H1 (cell line): ENCODE measurements at regions not wholly inside any gene's neighbourhood (a gene's known extent, or its start where the extent isn't known, plus 50 kb on each side); places are given as distances from the start of the nearest gene placed in this dataset.

ENCODE experiments used
- CTCF ChIA-PET: fragments of 300-600 bp; sonication (Branson Sonifier 250); formaldehyde crosslinking; loops from one replicate; lab custom pipeline; 2021; ENCODE audit not compliant: partially characterized antibody; lab: Charles Lee
- POLR2A ChIA-PET: fragments of 300-600 bp; sonication (Branson Sonifier 250); formaldehyde crosslinking; loops from one replicate; lab custom pipeline; 2021; ENCODE audit warnings: inconsistent platforms; ENCODE audit not compliant: partially characterized antibody; lab: Charles Lee
- DNase-seq, 2 experiments: peaks; one replicate each; pipeline versions ENCODE4 v3.0.0 to v3.0.0-alpha.2; 2010 to 2022; ENCODE audit warnings: low spot score in 2 of 2, low read depth in 1 of 2, mixed read lengths in 1 of 2
- FAIRE-seq: peaks from 2 replicates; lab custom pipeline; 2011; peaks lifted over from hg19 to GRCh38; lab: Jason Lieb, UNC
- H2AFZ ChIP-seq: 2 replicates; pipeline ENCODE4 v1.8.1; 2012; ENCODE audit warnings: low read length, inconsistent platforms
- H2AK5ac ChIP-seq: 2 replicates; pipeline ENCODE4 v1.6.1; 2013; ENCODE audit warnings: low read depth, low read length
- H2BK120ac ChIP-seq: replicated peaks from 2 replicates; pipeline ENCODE3; 2013; ENCODE audit warnings: low read depth, low read length, inconsistent platforms
- H2BK12ac ChIP-seq: 2 replicates; pipeline ENCODE4 v1.6.1; 2013; ENCODE audit warnings: low read depth, low read length
- H2BK15ac ChIP-seq: 2 replicates; pipeline ENCODE4 v1.6.1; 2013; ENCODE audit warnings: low read length
- H2BK20ac ChIP-seq: 2 replicates; pipeline ENCODE4 v1.6.1; 2013; ENCODE audit warnings: low read length
- H2BK5ac ChIP-seq: 2 replicates; pipeline ENCODE4 v1.6.1; 2013; ENCODE audit warnings: low read depth, low read length
- H3K14ac ChIP-seq: 2 replicates; pipeline ENCODE4 v1.6.1; 2013; ENCODE audit warnings: inconsistent platforms; ENCODE audit not compliant: insufficient read length
- H3K18ac ChIP-seq: 2 replicates; pipeline ENCODE4 v1.6.1; 2013; ENCODE audit warnings: low read length; ENCODE audit errors: extremely low read depth
- H3K23ac ChIP-seq: 2 replicates; pipeline ENCODE4 v1.6.1; 2013; ENCODE audit warnings: inconsistent platforms; ENCODE audit not compliant: insufficient read length
- H3K23me2 ChIP-seq: 2 replicates; pipeline ENCODE4 v1.6.1; 2013; ENCODE audit warnings: low read depth, low read length
- H3K27ac ChIP-seq: 2 replicates; pipeline ENCODE4 v1.6.1; 2011; ENCODE audit warnings: low read depth, low read length, inconsistent platforms
- H3K27me3 ChIP-seq, 4 experiments: replicated peaks in 1 of 4; 1 replicate in 1 of 4; 2 replicates in 3 of 4; pipeline versions ENCODE4 v1.6.1 to v1.8.1; 2011 to 2013; ENCODE audit warnings: low read length in 3 of 4, mild to moderate bottlenecking in 3 of 4, inconsistent platforms in 2 of 4, mixed read lengths in 2 of 4, moderate library complexity in 1 of 4; ENCODE audit not compliant: control insufficient read depth in 3 of 4, insufficient read depth in 3 of 4; ENCODE audit errors: extremely low read depth in 1 of 4
- H3K36me3 ChIP-seq, 4 experiments: 2 replicates each; pipeline versions ENCODE4 v1.6.1 to v1.8.1; 2011 to 2013; ENCODE audit warnings: mild to moderate bottlenecking in 4 of 4, low read length in 3 of 4, moderate library complexity in 2 of 4, control low read depth in 1 of 4, inconsistent platforms in 1 of 4; ENCODE audit not compliant: insufficient read depth in 4 of 4, control insufficient read depth in 2 of 4
- H3K4ac ChIP-seq: replicated peaks from 2 replicates; pipeline ENCODE3; 2013; ENCODE audit warnings: low read length, low read depth, mixed read lengths, inconsistent platforms; ENCODE audit not compliant: insufficient read length
- H3K4me1 ChIP-seq, 4 experiments: replicated peaks in 1 of 4; 1 replicate in 1 of 4; 2 replicates in 3 of 4; pipeline versions ENCODE4 v1.6.1 to v1.8.1; 2011 to 2013; ENCODE audit warnings: low read length in 3 of 4, inconsistent platforms in 2 of 4, mixed read lengths in 1 of 4; ENCODE audit not compliant: insufficient read depth in 4 of 4, control insufficient read depth in 3 of 4
- H3K4me2 ChIP-seq, 2 experiments: 2 replicates each; pipeline versions ENCODE4 v1.6.1 to v1.8.1; 2011 to 2013; ENCODE audit warnings: low read depth in 2 of 2, low read length in 2 of 2, control low read depth in 1 of 2, inconsistent platforms in 1 of 2, mild to moderate bottlenecking in 1 of 2; ENCODE audit not compliant: insufficient read depth in 1 of 2
- H3K4me3 ChIP-seq, 4 experiments: fragments of 200-600, 300-600 bp in 1 of 4; sonication (generic), shearing (Covaris generic), sonication (Bioruptor Twin) in 1 of 4; 2 replicates each; pipeline versions ENCODE4 v1.5.1 to v1.8.1; 2011 to 2016; ENCODE audit warnings: low read length in 4 of 4, low read depth in 3 of 4, control low read depth in 2 of 4, inconsistent platforms in 2 of 4, mild to moderate bottlenecking in 2 of 4, mixed read lengths in 1 of 4, moderate library complexity in 1 of 4; ENCODE audit not compliant: insufficient read depth in 2 of 4; ENCODE audit errors: extremely low read depth in 1 of 4
- H3K56ac ChIP-seq: replicated peaks from 2 replicates; pipeline ENCODE3; 2013; ENCODE audit warnings: low read depth, mild to moderate bottlenecking, mixed read lengths, low read length, inconsistent platforms; ENCODE audit not compliant: insufficient read length
- H3K79me1 ChIP-seq: 2 replicates; pipeline ENCODE4 v1.6.1; 2013; ENCODE audit warnings: low read depth, low read length, control low read depth
- H3K79me2 ChIP-seq, 2 experiments: 2 replicates each; pipeline versions ENCODE4 v1.6.1 to v1.8.1; 2012 to 2013; ENCODE audit warnings: low read length in 2 of 2, mild to moderate bottlenecking in 2 of 2, inconsistent platforms in 1 of 2; ENCODE audit not compliant: insufficient read depth in 2 of 2, control insufficient read depth in 1 of 2
- H3K9ac ChIP-seq, 4 experiments: replicated peaks in 1 of 4; 1 replicate in 1 of 4; 2 replicates in 3 of 4; pipeline versions ENCODE4 v1.6.1 to v1.8.1; 2011 to 2013; ENCODE audit warnings: low read depth in 3 of 4, low read length in 3 of 4, control low read depth in 2 of 4, mild to moderate bottlenecking in 2 of 4, moderate library complexity in 2 of 4, inconsistent platforms in 1 of 4; ENCODE audit errors: extremely low read depth in 1 of 4
- H3K9me3 ChIP-seq, 2 experiments: 2 replicates each; pipeline versions ENCODE4 v1.6.1 to v1.8.1; 2012 to 2013; ENCODE audit warnings: mild to moderate bottlenecking in 2 of 2, moderate library complexity in 2 of 2, control low read depth in 1 of 2, inconsistent platforms in 1 of 2, low read depth in 1 of 2, low read length in 1 of 2, mixed read lengths in 1 of 2; ENCODE audit not compliant: insufficient read depth in 2 of 2
- H4K20me1 ChIP-seq, 2 experiments: replicated peaks in 1 of 2; 2 replicates each; pipeline versions ENCODE3 to v1.8.1; 2011 to 2013; ENCODE audit warnings: inconsistent platforms in 2 of 2, low read length in 2 of 2, mild to moderate bottlenecking in 1 of 2; ENCODE audit not compliant: insufficient read depth in 2 of 2, control insufficient read depth in 1 of 2
- H4K5ac ChIP-seq: 2 replicates; pipeline ENCODE4 v1.6.1; 2013; ENCODE audit warnings: low read length, low read depth, mixed read lengths, inconsistent platforms; ENCODE audit not compliant: insufficient read length
- H4K8ac ChIP-seq: 2 replicates; pipeline ENCODE4 v1.8.0; 2013; ENCODE audit warnings: mild to moderate bottlenecking, moderate library complexity, low read length, inconsistent platforms; ENCODE audit not compliant: insufficient read depth; ENCODE audit errors: extremely low read depth
- H4K91ac ChIP-seq: replicated peaks from 2 replicates; pipeline ENCODE3; 2013; ENCODE audit warnings: low read length, mixed read lengths, inconsistent platforms; ENCODE audit not compliant: insufficient read length
- BACH1 ChIP-seq: IDR thresholded peaks from 2 replicates; pipeline ENCODE4 v1.6.1; 2012; ENCODE audit warnings: low read length, improper control_type of control experiment
- CTCF ChIP-seq, 3 experiments: IDR thresholded peaks; 1 replicate in 2 of 3; 2 replicates in 1 of 3; pipeline versions ENCODE4 v1.5.1 to v1.6.1; 2011; ENCODE audit warnings: low read length in 3 of 3, mild to moderate bottlenecking in 3 of 3, inconsistent platforms in 2 of 3, low read depth in 1 of 3, moderate library complexity in 1 of 3; ENCODE audit not compliant: insufficient read depth in 1 of 3; ENCODE audit errors: control extremely low read depth in 1 of 3
- HDAC2 ChIP-seq, 2 experiments: fragments of 300-600 bp in 1 of 2; sonication (generic) in 1 of 2; IDR thresholded peaks; 2 replicates each; pipeline ENCODE4 v1.6.1; 2011 to 2012; ENCODE audit warnings: low read depth in 2 of 2, low read length in 2 of 2, mild to moderate bottlenecking in 2 of 2, moderate library complexity in 2 of 2, borderline replicate concordance in 1 of 2, inconsistent platforms in 1 of 2
- HDAC6 ChIP-seq: IDR thresholded peaks from one replicate; pipeline ENCODE4 v1.7.1; 2012; ENCODE audit warnings: low read depth, mild to moderate bottlenecking, inconsistent platforms, low read length, moderate library complexity
- SIRT6 ChIP-seq: IDR thresholded peaks from one replicate; pipeline ENCODE4 v1.7.1; 2012; ENCODE audit warnings: low read length, inconsistent platforms
- TAF7 ChIP-seq: optimal IDR thresholded peaks from 2 replicates; pipeline ENCODE3; 2011; ENCODE audit warnings: low read depth, mild to moderate bottlenecking, inconsistent platforms, low read length, moderate library complexity, borderline replicate concordance
- YY1 ChIP-seq: IDR thresholded peaks from 2 replicates; pipeline ENCODE4 v1.6.1; 2011; ENCODE audit warnings: low read depth, mild to moderate bottlenecking, low read length
- WGBS, 2 experiments: shearing (Covaris generic) in 1 of 2; methylation state at CpG; one replicate each; pipeline versions ENCODE4 v1.1.6 to v1.1.7; 2013 to 2015; ENCODE audit warnings: low lambda C conversion rate in 2 of 2, mixed read lengths in 2 of 2, inconsistent platforms in 1 of 2, low coverage in 1 of 2, missing lambda C conversion rate in 1 of 2; ENCODE audit not compliant: insufficient replicate concordance in 2 of 2, insufficient coverage in 1 of 2, insufficient read length in 1 of 2; ENCODE audit errors: extremely low coverage in 1 of 2, missing lambda C conversion rate in 1 of 2; 5-methylcytosine and 5-hydroxymethylcytosine counted together
- TF ChIP-seq, protein P1 (sequence below): IDR thresholded peaks from 2 replicates; pipeline ENCODE4 v1.6.1; 2012; ENCODE audit warnings: low read length, inconsistent platforms
- TF ChIP-seq, protein P2 (sequence below): IDR thresholded peaks from 2 replicates; pipeline ENCODE4 v1.6.1; 2011; ENCODE audit warnings: low read length, improper control_type of control experiment

DNA sequence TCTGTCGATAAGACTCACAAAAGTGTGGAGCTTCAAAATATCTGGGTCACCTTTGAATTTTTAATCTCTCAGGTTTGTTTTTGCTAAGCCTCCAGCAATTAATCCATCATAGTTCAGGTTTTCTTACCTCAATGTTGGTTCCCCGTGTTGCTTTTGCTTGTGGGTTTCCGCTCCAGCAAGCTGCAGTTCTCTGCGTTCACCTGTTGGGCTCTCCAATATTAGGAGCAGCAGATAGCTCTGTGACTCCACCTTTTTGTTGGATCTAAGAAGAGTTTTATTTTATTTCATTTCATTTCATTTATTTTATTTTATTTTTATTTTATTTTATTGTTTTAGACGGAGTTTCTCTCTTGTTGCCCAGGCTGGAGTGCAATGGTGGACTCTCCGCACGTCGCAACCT is 335.5 kb downstream of the COL11A1 start:
- DNase-seq (no peak), FAIRE-seq (no peak)
- no peak overlapping the region for H3K9ac ChIP-seq
- no peak overlapping the region for H4K8ac ChIP-seq
- peaks cover 0 to 4% (median 2%) of the 10 kb centered on the region in 4 experiments; a peak in 3 of 7 replicates for H3K4me1 ChIP-seq
- POLR2A ChIA-PET: no interaction called here
- H3K79me1 ChIP-seq: no peaks in the 10 kb centered on the region
- H3K4me2 ChIP-seq: no peak overlapping the region
- H3K27ac ChIP-seq: no peak overlapping the region
- H2BK12ac ChIP-seq: no peak overlapping the region
- CTCF ChIA-PET: interaction anchor here (0.8 to 1.9 kb wide), 9 partner anchors 8 to 429 kb away, joined by 3 to 10 read pairs (median 5); no protein-coding TSS in a partner anchor
- H3K79me2 ChIP-seq: no peaks in the 10 kb centered on the region
- H3K23ac ChIP-seq: no peak overlapping the region
- no peak overlapping the region for H4K91ac ChIP-seq
- no peaks in the 10 kb centered on the region for H3K9me3 ChIP-seq
- H3K18ac ChIP-seq: no peak overlapping the region
- H3K56ac ChIP-seq: no peak overlapping the region
- no peak overlapping the region for H2AFZ ChIP-seq
- H3K4me3 ChIP-seq: no peak overlapping the region
- no peak overlapping the region for H2AK5ac ChIP-seq
- 82% methylated on average over 8 of the region's 8 CpGs; no CpG with 5 or more reads in 1 of the 2 experiments for WGBS, 2 experiments
- H4K20me1 ChIP-seq: no peaks in the 10 kb centered on the region
- H3K36me3 ChIP-seq: no peaks in the 10 kb centered on the region
- no peak overlapping the region for H3K4ac ChIP-seq
- H3K23me2 ChIP-seq: no peaks in the 10 kb centered on the region
- no peak overlapping the region for H2BK120ac ChIP-seq
- no peak overlapping the region for H2BK5ac ChIP-seq
- H3K14ac ChIP-seq: no peak overlapping the region
- no peak overlapping the region for H4K5ac ChIP-seq
- H2BK20ac ChIP-seq: no peak overlapping the region
- H2BK15ac ChIP-seq: no peak overlapping the region
- no peaks in the 10 kb centered on the region for H3K27me3 ChIP-seq
- no peak for TF ChIP-seq HDAC6
- TF ChIP-seq TAF7: no peak
- TF ChIP-seq, protein P1, sequence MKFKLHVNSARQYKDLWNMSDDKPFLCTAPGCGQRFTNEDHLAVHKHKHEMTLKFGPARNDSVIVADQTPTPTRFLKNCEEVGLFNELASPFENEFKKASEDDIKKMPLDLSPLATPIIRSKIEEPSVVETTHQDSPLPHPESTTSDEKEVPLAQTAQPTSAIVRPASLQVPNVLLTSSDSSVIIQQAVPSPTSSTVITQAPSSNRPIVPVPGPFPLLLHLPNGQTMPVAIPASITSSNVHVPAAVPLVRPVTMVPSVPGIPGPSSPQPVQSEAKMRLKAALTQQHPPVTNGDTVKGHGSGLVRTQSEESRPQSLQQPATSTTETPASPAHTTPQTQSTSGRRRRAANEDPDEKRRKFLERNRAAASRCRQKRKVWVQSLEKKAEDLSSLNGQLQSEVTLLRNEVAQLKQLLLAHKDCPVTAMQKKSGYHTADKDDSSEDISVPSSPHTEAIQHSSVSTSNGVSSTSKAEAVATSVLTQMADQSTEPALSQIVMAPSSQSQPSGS: no peak
- TF ChIP-seq BACH1: no peak
- TF ChIP-seq SIRT6: no peak
- TF ChIP-seq CTCF (IDR thresholded peaks at IDR 0.05; ENCODE audit: control extremely low read depth in 1 of 3, insufficient read depth in 1 of 3, low read depth in 1 of 3, low read length in 3 of 3): peak; percentile 3 to 28 (median 17); a peak in 2 of 4 replicates
- TF ChIP-seq YY1: no peak
- no peak for TF ChIP-seq HDAC2 (IDR thresholded peaks at IDR 0.05; ENCODE audit: borderline replicate concordance in 1 of 2, low read depth in 2 of 2, low read length in 2 of 2)
- TF ChIP-seq, protein P2, sequence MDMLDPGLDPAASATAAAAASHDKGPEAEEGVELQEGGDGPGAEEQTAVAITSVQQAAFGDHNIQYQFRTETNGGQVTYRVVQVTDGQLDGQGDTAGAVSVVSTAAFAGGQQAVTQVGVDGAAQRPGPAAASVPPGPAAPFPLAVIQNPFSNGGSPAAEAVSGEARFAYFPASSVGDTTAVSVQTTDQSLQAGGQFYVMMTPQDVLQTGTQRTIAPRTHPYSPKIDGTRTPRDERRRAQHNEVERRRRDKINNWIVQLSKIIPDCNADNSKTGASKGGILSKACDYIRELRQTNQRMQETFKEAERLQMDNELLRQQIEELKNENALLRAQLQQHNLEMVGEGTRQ: no peak
